Left lung (tissue), 4 donors: ENCODE measurements at regions not wholly inside any gene's neighbourhood (a gene's known extent, or its start where the extent isn't known, plus 50 kb on each side); places are given as distances from the start of the nearest gene placed in this dataset.

Source experiments
- ATAC-seq: fragments of 200-7000 bp; cut with Tn5 transposase; one replicate; pipeline ENCODE4 v1.9.1; 2020; ENCODE audit warnings: moderate library complexity
- DNase-seq, 4 donors: peaks; one replicate each; pipeline ENCODE4 v3.0.0-alpha.2; 2013 to 2020
- H3K27ac ChIP-seq, 2 donors: fragments of 200-600 bp; sonication (generic) in 1 of 2; one replicate each; pipeline versions ENCODE4 v1.5.0 to v1.8.0; 2020 to 2021
- H3K27me3 ChIP-seq, 2 donors: fragments of 200-600 bp; sonication (generic) in 1 of 2; one replicate each; pipeline versions ENCODE4 v1.5.0 to v1.8.0; 2020 to 2021
- H3K36me3 ChIP-seq, 2 donors: fragments of 200-600 bp; sonication (generic) in 1 of 2; one replicate each; pipeline versions ENCODE4 v1.5.0 to v1.8.0; 2020 to 2021
- H3K4me1 ChIP-seq, 2 donors: fragments of 200-600 bp; one replicate each; pipeline ENCODE4 v1.8.0; 2021
- H3K4me3 ChIP-seq, 2 donors: fragments of 200-600 bp; sonication (generic) in 1 of 2; one replicate each; pipeline versions ENCODE4 v1.5.0 to v1.8.0; 2020 to 2021; ENCODE audit warnings: mild to moderate bottlenecking in 1 of 2
- H3K9me3 ChIP-seq, 2 donors: fragments of 200-600 bp; sonication (generic) in 1 of 2; one replicate each; pipeline versions ENCODE4 v1.5.0 to v1.8.0; 2020 to 2021
- intact Hi-C, 2 donors: fragments of 100-400 bp; cut with DNase I; formaldehyde crosslinking; loops; one replicate each; pipeline versions ENCODE4 v1.11.2 to v1.14.2; 2022
- TF ChIP-seq, protein P1 (sequence below), 2 donors: fragments of 200-600 bp; sonication (generic) in 1 of 2; IDR thresholded peaks; one replicate each; pipeline versions ENCODE4 v1.5.0 to v1.8.0; 2021; ENCODE audit warnings: antibody characterized with exemption in 2 of 2
- donor health status: DM: no; HTN: yes; CAD: no.
- donor health status: DM: no; HTN: no; CAD: no.

DNA sequence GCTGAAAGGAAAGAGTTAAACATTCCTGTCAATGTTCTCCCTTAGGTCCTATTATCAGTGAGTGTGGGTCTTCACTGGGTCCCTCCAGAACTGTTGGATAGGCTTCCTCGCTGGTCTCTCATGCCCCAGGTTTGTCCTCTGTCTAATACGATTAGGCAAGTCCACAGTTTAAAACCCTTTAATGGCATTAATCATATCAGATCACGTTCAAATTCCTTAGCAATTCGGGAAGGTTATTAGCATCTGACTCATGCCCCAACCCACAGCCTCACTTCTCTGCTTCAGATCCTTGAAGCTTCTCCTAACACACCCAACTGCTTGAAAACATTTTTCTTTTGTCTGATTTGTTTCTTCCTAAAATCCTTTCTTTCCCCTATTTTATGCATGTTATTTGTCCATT is 224.3 kb upstream of the ATP10A start:
- H3K4me3 ChIP-seq: no peak overlapping the region
- no peaks in the 10 kb centered on the region for H3K9me3 ChIP-seq
- no peak overlapping the region for H3K27ac ChIP-seq
- TF ChIP-seq, protein P1, sequence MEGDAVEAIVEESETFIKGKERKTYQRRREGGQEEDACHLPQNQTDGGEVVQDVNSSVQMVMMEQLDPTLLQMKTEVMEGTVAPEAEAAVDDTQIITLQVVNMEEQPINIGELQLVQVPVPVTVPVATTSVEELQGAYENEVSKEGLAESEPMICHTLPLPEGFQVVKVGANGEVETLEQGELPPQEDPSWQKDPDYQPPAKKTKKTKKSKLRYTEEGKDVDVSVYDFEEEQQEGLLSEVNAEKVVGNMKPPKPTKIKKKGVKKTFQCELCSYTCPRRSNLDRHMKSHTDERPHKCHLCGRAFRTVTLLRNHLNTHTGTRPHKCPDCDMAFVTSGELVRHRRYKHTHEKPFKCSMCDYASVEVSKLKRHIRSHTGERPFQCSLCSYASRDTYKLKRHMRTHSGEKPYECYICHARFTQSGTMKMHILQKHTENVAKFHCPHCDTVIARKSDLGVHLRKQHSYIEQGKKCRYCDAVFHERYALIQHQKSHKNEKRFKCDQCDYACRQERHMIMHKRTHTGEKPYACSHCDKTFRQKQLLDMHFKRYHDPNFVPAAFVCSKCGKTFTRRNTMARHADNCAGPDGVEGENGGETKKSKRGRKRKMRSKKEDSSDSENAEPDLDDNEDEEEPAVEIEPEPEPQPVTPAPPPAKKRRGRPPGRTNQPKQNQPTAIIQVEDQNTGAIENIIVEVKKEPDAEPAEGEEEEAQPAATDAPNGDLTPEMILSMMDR (IDR thresholded peaks at IDR 0.05): no peak
- no peaks in the 10 kb centered on the region for H3K4me1 ChIP-seq
- no peak for DNase-seq
- H3K36me3 ChIP-seq: no peaks in the 10 kb centered on the region
- intact Hi-C loops: no loop called here
- no peaks in the 10 kb centered on the region for H3K27me3 ChIP-seq
- peak; percentile 18 for ATAC-seq

DNA sequence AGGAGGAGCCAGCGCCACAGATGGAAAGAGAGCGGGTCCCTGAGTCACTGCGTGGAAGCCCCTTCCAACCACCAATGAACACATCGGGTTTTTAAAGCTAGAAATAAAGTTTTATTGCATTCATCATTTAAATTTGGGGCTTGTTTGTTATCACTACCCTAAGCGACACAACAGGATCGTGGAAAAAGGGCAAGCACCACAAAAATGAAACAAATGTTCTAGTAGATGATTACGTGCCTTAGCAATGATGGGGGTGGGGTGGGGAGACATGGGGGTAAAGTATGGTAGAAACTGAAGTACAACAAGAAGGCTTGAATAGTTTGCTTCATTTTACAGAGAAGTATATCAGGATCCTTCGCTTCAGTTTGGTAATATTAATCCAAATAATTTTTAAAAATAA is 221.6 kb upstream of the ATP10A start:
- DNase-seq: no peak
- intact Hi-C loops: no loop called here
- H3K4me1 ChIP-seq: no peaks in the 10 kb centered on the region
- no peak for ATAC-seq
- no peak overlapping the region for H3K27ac ChIP-seq
- H3K27me3 ChIP-seq: no peaks in the 10 kb centered on the region
- no peak overlapping the region for H3K4me3 ChIP-seq
- TF ChIP-seq, protein P1 (IDR thresholded peaks at IDR 0.05): no peak
- H3K9me3 ChIP-seq: no peaks in the 10 kb centered on the region
- H3K36me3 ChIP-seq: no peaks in the 10 kb centered on the region

DNA sequence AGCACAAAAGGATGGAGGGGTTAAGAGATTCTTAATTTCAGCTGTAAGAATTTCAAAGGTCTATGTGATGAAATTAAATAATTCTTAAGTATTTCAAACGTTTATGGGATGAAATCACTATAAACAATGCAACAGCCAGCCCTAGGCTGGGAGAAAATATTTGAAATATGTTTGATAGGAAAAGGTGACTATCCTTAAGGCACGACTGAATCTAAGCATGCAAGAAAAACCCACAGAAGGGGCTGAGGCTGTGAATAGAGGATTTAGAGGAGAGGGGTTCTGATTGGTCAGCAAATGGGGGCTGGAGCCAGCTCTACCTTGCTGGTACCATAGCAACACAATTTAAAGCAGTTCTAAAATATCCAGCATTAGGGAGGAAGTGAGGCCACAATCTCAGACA is 220.8 kb upstream of the ATP10A start:
- Histone ChIP-seq H3K9me3 (no peaks in the 10 kb centered on the region), H3K36me3 (no peaks in the 10 kb centered on the region), H3K4me1 (no peaks in the 10 kb centered on the region), H3K27ac (no peak overlapping the region), H3K4me3 (no peak overlapping the region), H3K27me3 (no peaks in the 10 kb centered on the region)
- DNase-seq (no peak), ATAC-seq (no peak)
- intact Hi-C loops: no loop called here
- TF ChIP-seq, protein P1 (IDR thresholded peaks at IDR 0.05): no peak

DNA sequence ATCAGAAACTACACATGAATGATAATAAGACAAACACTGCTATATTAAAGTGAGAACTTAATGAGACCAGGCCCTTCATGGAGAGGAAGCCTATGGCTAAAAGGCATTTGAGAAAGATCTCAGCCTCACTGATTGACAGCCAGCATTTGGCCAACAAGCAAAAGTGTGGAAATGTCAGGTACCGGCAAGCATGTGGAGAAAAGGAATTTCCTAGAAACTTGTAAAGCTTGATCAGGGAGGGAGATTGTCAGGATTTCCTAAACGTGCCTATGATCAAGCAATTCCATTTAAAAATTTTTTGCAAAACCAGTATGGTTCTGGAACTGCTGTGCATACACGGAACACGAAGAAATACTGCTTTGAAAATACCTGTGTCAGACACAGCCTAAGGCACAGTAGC is 220.3 kb upstream of the ATP10A start:
- Histone ChIP-seq H3K9me3 (no peaks in the 10 kb centered on the region), H3K27me3 (no peaks in the 10 kb centered on the region), H3K36me3 (no peaks in the 10 kb centered on the region), H3K27ac (peak overlapping the region in 1 of 2 donors; percentile 98), H3K4me1 (no peaks in the 10 kb centered on the region), H3K4me3 (no peak overlapping the region)
- TF ChIP-seq, protein P1 (IDR thresholded peaks at IDR 0.05): no peak
- ATAC-seq (peak; percentile 4), DNase-seq (no peak)
- intact Hi-C loops: no loop called here

DNA sequence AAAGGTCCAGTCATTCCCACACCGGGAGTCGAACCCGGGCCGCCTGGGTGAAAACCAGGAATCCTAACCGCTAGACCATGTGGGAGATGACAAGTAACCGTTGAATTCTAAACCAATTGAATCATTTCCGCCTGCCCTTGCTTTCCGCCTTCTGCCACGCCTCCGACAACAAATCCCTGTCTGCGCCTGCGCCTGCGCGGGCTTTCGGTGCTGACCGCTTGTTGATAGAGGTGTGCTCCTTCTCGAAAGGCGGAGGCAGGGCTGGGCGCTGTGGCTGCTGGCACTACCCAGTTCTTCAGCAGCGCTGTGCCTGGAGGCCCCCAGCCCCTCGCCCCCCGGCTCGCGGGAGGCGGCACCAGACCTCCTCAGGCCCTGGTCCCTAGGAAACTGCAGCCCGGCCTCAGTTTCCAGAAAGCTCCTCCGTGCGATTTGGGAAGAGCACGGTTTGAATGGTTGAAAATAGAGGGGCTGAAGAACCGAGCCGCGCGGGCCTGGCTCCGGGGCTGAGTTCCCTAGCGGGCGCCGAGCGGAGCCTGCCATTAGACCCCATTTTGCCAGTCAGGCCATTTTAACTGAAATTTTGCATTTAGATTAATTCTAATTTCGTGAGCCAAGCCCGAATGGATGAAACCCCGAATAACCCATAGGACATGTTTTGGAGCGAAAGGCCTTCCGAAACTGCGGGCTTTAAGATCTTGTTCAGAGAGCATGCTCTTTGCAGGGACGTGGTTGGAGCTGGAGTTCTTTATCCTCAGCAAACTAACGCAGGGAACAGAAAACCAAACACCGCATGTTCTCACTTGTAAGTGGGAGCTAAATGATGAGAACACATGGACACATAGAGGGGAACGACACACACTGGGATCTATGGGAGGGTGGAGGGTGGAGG is 219.3 kb upstream of the ATP10A start:
- Histone ChIP-seq H3K4me1 (no peaks in the 10 kb centered on the region), H3K27ac (peak overlapping the region; percentile 78 to 98), H3K9me3 (no peaks in the 10 kb centered on the region), H3K36me3 (no peaks in the 10 kb centered on the region), H3K27me3 (no peaks in the 10 kb centered on the region), H3K4me3 (peak overlapping the region; percentile 47 to 73)
- TF ChIP-seq, protein P1 (IDR thresholded peaks at IDR 0.05): no peak
- ATAC-seq (peak; percentile 98), DNase-seq (peak; percentile 96 to 98 (median 96))
- intact Hi-C loops: no loop called here
